Nephron progenitor cell (in vitro differentiated cells): ENCODE measurements at regions not wholly inside any gene's neighbourhood (a gene's known extent, or its start where the extent isn't known, plus 50 kb on each side); places are given as distances from the start of the nearest gene placed in this dataset.

ENCODE experiments used
- DNase-seq: peaks from one replicate; pipeline ENCODE4 v3.0.0; 2021
- H3K27ac Mint-ChIP-seq: 2 replicates; pipeline ENCODE4 v1.8.0; 2021; ENCODE audit warnings: mild to moderate bottlenecking, moderate library complexity, mixed read lengths
- H3K27me3 Mint-ChIP-seq: 2 replicates; pipeline ENCODE4 v1.8.0; 2021; ENCODE audit warnings: mild to moderate bottlenecking, low read depth, mixed read lengths; ENCODE audit not compliant: poor library complexity
- H3K36me3 Mint-ChIP-seq: 2 replicates; pipeline ENCODE4 v1.8.0; 2021; ENCODE audit warnings: low read depth, mixed read lengths
- H3K4me1 Mint-ChIP-seq: 2 replicates; pipeline ENCODE4 v1.8.0; 2021; ENCODE audit warnings: mixed read lengths
- H3K4me3 Mint-ChIP-seq: 2 replicates; pipeline ENCODE4 v1.8.0; 2021; ENCODE audit warnings: mild to moderate bottlenecking, moderate library complexity, mixed read lengths
- H3K9me3 Mint-ChIP-seq: 2 replicates; pipeline ENCODE4 v1.8.0; 2021; ENCODE audit warnings: mild to moderate bottlenecking, moderate library complexity, mixed read lengths
- CTCF ChIP-seq: fragments of 200-600 bp; sonication (generic); IDR thresholded peaks from 2 replicates; pipeline ENCODE4 v1.5.0; 2021; ENCODE audit warnings: antibody characterized with exemption

- Mint-ChIP-seq H3K9me3 (peaks cover 5% of the 10 kb centered on the region), H3K4me1 (peaks cover 23% of the 10 kb centered on the region), H3K27ac (no peak overlapping the region), H3K4me3 (no peak overlapping the region), H3K27me3 (no peaks in the 10 kb centered on the region), H3K36me3 (no peaks in the 10 kb centered on the region)
- DNase-seq = no peak
- TF ChIP-seq CTCF = no peak
These were observed 736.6 kb upstream of the HS6ST1 start for GRCh38 chr2:129055242-129055641.

DNA sequence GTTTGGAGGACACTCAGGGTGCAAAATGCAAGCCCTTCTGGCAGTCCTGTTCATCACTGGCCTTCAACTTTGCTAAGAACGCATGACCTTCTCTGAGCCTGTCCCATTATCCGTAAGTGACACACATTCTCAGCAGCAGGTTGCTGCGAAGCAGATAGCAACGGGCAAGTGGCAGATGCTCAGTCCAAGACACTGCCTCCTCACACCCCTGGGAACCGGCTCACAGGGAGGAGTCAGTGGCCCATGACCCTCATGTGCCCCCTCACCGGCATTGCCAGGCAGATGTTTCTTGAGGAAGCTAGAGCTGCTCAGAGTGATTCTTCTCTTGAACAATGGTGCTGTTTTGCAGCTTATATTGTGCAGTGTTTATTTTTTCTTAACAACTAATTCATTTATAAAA lies 737.2 kb upstream of the HS6ST1 start:
- Mint-ChIP-seq H3K9me3 (peaks cover 5% of the 10 kb centered on the region), H3K4me1 (peaks cover 23% of the 10 kb centered on the region), H3K27me3 (no peaks in the 10 kb centered on the region), H3K4me3 (no peak overlapping the region), H3K36me3 (no peaks in the 10 kb centered on the region), H3K27ac (no peak overlapping the region)
- DNase-seq = peak; percentile 21
- TF ChIP-seq CTCF = no peak

GRCh38 chr2:129056309-129056958 lies 737.8 kb upstream of the HS6ST1 start:
- Mint-ChIP-seq H3K4me1 (peaks cover 23% of the 10 kb centered on the region), H3K27ac (no peak overlapping the region), H3K9me3 (no peaks in the 10 kb centered on the region), H3K36me3 (no peaks in the 10 kb centered on the region), H3K27me3 (no peaks in the 10 kb centered on the region), H3K4me3 (no peak overlapping the region)
- TF ChIP-seq CTCF = no peak
- DNase-seq = no peak

- TF ChIP-seq CTCF = no peak
- H3K27ac Mint-ChIP-seq = peak overlapping the region; percentile 19
- peaks cover 23% of the 10 kb centered on the region for H3K4me1 Mint-ChIP-seq
- peaks cover under 1% of the 10 kb centered on the region for H3K27me3 Mint-ChIP-seq
- no peak overlapping the region for H3K4me3 Mint-ChIP-seq
- H3K9me3 Mint-ChIP-seq = no peaks in the 10 kb centered on the region
- H3K36me3 Mint-ChIP-seq = no peaks in the 10 kb centered on the region
- no peak for DNase-seq
These were observed 738.3 kb upstream of the HS6ST1 start for GRCh38 chr2:129056959-129057317.

DNA sequence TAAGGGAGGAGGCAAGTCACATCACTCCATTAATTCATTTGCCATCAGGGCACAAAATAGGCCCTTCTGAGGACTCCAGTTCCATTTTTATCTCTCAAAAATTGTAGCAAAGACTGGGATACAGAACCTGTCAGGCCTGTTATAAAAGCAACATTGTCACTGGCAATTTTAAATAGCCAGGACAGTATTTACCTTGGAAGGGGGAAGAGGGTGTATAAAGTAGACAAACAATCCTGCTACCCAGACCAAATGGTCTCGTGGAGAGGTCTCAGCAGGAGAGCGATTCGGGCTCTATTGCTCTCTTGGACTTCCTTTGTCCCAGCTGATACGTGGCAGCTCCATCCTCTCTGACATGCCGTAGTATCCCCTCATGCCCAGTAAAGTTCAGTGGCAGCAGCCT lies 740.3 kb upstream of the HS6ST1 start:
- Mint-ChIP-seq H3K27me3 (peaks cover 5% of the 10 kb centered on the region), H3K36me3 (no peaks in the 10 kb centered on the region), H3K4me1 (peaks cover 23% of the 10 kb centered on the region), H3K9me3 (no peaks in the 10 kb centered on the region), H3K27ac (no peak overlapping the region), H3K4me3 (no peak overlapping the region)
- DNase-seq = no peak
- no peak for TF ChIP-seq CTCF

DNA sequence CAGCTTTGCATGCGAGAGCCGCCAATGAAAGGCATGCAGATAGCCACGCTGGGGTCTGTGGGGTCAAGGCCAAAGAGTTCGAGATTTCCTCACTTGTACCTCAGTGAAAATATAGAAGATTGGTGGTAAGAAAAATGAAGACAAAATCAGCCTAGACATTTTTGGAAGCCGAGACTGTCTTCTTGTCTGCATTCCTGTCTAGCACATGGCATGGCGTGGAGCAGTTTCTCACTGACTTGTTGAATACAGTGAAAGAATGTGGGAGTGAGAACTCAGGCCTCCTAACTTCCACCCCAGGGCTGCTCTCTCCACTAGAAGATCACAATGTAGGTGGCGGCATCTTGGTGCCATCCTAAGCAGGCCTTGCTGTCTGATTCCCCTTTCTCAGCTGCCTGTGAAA lies 740.8 kb upstream of the HS6ST1 start:
- H3K9me3 Mint-ChIP-seq = no peaks in the 10 kb centered on the region
- TF ChIP-seq CTCF = no peak
- no peak for DNase-seq
- H3K4me1 Mint-ChIP-seq = peaks cover 23% of the 10 kb centered on the region
- H3K27ac Mint-ChIP-seq = no peak overlapping the region
- no peak overlapping the region for H3K4me3 Mint-ChIP-seq
- H3K27me3 Mint-ChIP-seq = peaks cover 8% of the 10 kb centered on the region
- H3K36me3 Mint-ChIP-seq = no peaks in the 10 kb centered on the region
